ENCODE measurements at regions not wholly inside any gene's neighbourhood (a gene's known extent, or its start where the extent isn't known, plus 50 kb on each side); places are given as distances from the start of the nearest gene placed in this dataset.

DNA sequence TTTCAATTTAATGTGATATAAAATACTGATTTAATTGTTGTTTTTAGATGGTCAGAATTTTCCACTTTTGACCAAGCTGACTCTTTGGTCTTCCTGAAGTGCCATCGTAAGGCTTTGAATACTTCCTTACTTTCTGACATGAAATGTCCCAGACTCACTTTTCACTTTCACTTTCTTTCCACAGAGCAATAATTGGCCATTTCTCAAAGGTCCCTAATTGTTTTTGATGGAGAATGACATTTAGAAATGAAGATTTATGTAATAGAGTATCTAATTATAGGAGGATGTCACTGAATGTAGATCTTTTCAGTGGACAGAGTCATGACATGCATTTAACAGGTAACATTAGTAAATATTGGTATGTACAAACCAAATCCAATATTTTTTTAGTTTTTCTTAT is 1141.6 kb downstream of the KCNT2 start:
- H3K27me3 ChIP-seq (ENCODE audit: low read depth) = no peaks in the 10 kb centered on the region; the same call in 1 of the 2 replicates
- no peaks in the 10 kb centered on the region; the same call in 1 of the 2 replicates for H3K9me3 ChIP-seq
- H3K4me3 ChIP-seq = no peak overlapping the region
- in situ Hi-C loops (cut with MboI; ENCODE audit: low sequenced_read_pairs) = no loop called here
- no peak for DNase-seq (ENCODE audit: low spot score in 2 of 2)
- H3K4me1 ChIP-seq = no peaks in the 10 kb centered on the region
- H3K36me3 ChIP-seq (replicated peaks) = no peaks in the 10 kb centered on the region

DNA sequence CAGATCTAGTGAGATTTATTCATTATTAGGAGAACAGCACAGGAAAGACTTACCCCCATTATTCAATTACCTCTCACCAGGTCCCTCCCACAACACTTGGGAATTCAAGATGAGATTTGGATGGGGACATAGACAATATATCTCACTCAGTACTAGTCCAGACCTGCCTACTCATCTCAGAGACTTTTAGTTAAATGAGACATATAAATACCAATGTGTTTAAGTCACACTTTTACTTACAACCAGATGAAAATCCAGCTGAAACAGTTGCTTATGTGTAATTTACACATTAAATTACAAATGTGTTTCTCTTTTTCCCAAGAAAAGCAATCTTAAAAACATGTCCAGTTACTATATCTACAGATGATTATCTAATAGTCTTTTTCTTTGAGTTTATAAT is 1145.6 kb downstream of the KCNT2 start:
- no peaks in the 10 kb centered on the region for H3K36me3 ChIP-seq (replicated peaks)
- in situ Hi-C loops (cut with MboI; ENCODE audit: low sequenced_read_pairs) = no loop called here
- no peaks in the 10 kb centered on the region; the same call in 1 of the 2 replicates for H3K9me3 ChIP-seq
- H3K27me3 ChIP-seq (ENCODE audit: low read depth) = no peaks in the 10 kb centered on the region
- no peak for DNase-seq (ENCODE audit: low spot score in 2 of 2)
- no peak overlapping the region for H3K4me3 ChIP-seq
- no peaks in the 10 kb centered on the region for H3K4me1 ChIP-seq

DNA sequence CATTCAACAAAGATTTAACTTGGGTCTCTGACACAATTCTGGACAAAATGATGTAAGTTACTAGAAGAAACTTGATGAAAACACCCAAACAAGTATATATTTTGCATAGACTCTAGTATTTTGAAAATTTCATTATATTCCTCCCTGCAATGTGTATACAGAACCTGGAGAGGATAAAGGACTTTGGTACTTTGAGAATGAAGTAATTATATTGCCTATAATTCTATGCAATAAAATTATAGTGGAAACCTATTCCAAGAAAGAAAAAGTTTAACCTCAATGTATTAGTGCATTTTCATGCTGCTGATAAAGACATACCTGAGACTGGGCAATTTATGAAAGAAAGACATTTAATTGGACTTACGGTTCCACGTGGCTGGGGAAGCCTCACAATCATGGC is 1146.1 kb downstream of the KCNT2 start:
- H3K4me3 ChIP-seq = no peak overlapping the region
- in situ Hi-C loops (cut with MboI; ENCODE audit: low sequenced_read_pairs) = no loop called here
- no peaks in the 10 kb centered on the region for H3K27me3 ChIP-seq (ENCODE audit: low read depth)
- no peaks in the 10 kb centered on the region for H3K4me1 ChIP-seq
- DNase-seq (ENCODE audit: low spot score in 2 of 2) = no peak
- H3K9me3 ChIP-seq = no peaks in the 10 kb centered on the region; the same call in 1 of the 2 replicates
- no peaks in the 10 kb centered on the region for H3K36me3 ChIP-seq (replicated peaks)

DNA sequence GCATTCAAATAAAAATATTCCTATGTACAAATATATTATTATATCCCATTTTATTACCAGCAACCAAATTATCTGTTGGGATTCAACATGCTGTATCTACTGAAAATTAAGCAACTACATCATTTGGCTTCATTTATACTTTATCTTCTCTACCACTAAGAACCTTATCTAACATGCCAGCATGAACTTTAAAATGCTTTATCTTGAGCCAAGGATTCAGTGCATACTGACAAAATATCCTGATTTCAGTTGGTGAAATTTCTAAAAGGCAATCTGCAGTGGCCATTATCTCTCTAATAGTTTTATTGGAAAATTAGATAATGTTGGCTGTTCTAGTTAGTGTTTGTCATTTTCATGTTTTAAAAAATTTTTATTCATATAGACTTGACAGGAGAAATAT is 1149.9 kb downstream of the KCNT2 start:
- in situ Hi-C loops (cut with MboI; ENCODE audit: low sequenced_read_pairs) = no loop called here
- no peaks in the 10 kb centered on the region for H3K36me3 ChIP-seq (replicated peaks)
- DNase-seq (ENCODE audit: low spot score in 2 of 2) = no peak
- no peak overlapping the region for H3K4me3 ChIP-seq
- no peaks in the 10 kb centered on the region for H3K4me1 ChIP-seq
- no peaks in the 10 kb centered on the region; the same call in 1 of the 2 replicates for H3K9me3 ChIP-seq
- H3K27me3 ChIP-seq (ENCODE audit: low read depth) = no peaks in the 10 kb centered on the region

DNA sequence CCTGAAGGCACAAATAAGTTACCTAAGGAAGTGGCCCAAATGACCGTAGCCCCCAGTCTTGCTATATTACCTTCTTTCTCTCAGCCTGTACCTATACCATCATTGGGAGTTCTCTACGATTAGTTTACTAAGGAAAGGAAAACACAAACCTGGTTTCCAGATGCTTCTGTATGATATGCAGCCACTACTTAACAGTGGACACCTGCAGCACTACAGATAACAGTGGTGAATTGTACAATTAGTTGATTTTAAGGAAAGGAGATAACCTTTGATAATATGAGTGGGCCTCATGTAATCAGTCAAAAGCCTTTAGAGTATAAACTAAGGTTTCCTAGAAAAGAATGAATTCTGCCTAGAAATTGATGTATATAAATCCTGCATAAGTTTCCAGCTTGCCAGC is 1157.4 kb downstream of the KCNT2 start:
- Histone ChIP-seq H3K27me3 (ENCODE audit: low read depth) (no peaks in the 10 kb centered on the region), H3K36me3 (replicated peaks) (no peaks in the 10 kb centered on the region), H3K4me1 (no peaks in the 10 kb centered on the region), H3K4me3 (no peak overlapping the region), H3K9me3 (no peaks in the 10 kb centered on the region)
- no peak for DNase-seq (ENCODE audit: low spot score in 2 of 2)
- in situ Hi-C loops (cut with MboI; ENCODE audit: low sequenced_read_pairs) = no loop called here

DNA sequence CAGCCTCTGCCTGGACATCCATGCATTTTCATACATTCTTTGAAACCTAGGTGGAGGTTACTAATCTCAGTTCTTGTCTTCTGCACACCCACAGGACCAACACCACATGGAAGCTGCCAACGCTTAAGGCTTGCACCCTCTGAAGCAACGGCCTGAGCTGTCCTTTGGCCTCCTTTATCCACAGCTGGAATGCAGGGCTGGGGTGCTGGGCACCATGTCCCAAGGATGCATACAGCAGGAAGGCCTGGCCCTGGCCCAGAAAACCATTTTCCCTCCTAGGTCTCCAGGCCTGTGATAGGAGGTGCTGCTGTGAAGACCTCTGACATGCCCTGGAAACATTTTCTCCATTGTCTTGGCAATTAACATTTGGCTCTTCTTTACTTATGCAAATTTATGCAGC is 1168.6 kb downstream of the KCNT2 start:
- H3K36me3 ChIP-seq (replicated peaks) = no peaks in the 10 kb centered on the region
- no peak overlapping the region for H3K4me3 ChIP-seq
- no peak for DNase-seq (ENCODE audit: low spot score in 2 of 2)
- H3K4me1 ChIP-seq = no peaks in the 10 kb centered on the region; the same call in 1 of the 2 replicates
- no peaks in the 10 kb centered on the region for H3K27me3 ChIP-seq (ENCODE audit: low read depth)
- H3K9me3 ChIP-seq = no peaks in the 10 kb centered on the region
- in situ Hi-C loops (cut with MboI; ENCODE audit: low sequenced_read_pairs) = no loop called here

DNA sequence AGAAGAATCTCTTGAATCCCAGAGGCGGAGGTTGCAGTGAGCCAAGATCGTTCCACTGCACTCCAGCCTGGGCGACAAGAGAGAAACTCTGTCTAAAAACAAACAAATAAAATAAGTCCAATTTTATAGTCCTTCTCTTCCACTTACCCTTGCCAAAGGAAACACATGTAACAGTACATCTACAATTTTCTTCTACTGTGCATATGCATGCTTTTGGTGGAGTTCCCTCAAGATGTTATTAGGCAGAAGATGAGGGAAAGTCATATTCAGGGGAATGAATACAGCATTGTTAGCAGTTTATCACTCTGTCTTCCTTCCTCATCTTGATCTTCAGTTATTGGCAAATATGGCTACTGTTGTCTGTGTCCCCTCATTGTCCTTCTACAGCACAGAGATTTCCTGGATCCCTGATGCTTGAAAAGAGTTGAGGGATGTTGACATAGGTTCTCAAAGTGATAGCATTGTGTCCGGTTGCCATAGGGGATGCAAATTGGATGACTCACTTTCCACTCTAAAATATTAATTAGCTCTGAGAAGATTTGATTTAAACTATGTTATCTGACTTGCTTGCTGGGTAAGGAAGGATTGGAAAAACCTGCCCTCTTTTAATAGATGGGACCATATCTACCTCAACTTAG is 1173.6 kb downstream of the KCNT2 start:
- H3K4me1 ChIP-seq = peaks cover 5% of the 10 kb centered on the region
- in situ Hi-C loops (cut with MboI; ENCODE audit: low sequenced_read_pairs) = no loop called here
- H3K27me3 ChIP-seq (ENCODE audit: low read depth) = no peaks in the 10 kb centered on the region
- no peak overlapping the region for H3K4me3 ChIP-seq
- no peaks in the 10 kb centered on the region for H3K36me3 ChIP-seq (replicated peaks)
- DNase-seq (ENCODE audit: low spot score in 2 of 2) = no peak
- no peaks in the 10 kb centered on the region for H3K9me3 ChIP-seq

DNA sequence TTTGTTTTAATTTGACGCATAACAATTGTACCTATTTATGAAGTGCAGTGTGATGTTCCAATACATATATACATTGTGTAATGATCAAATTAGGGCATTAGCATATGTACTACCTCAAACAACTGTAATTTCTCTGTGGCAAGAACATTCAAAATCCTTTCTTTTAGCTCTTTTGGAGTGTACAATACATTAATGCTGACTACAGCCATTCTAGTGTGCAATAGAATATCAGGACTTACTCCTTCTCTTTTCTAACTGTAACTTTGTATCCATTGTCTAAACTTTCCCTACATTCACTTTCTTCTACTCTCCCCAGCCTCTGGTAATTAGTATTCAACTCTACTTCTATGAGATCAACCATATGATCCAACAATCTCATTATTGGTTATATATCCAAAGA is 1177.4 kb downstream of the KCNT2 start:
- H3K27me3 ChIP-seq (ENCODE audit: low read depth) = no peaks in the 10 kb centered on the region
- in situ Hi-C loops (cut with MboI; ENCODE audit: low sequenced_read_pairs) = no loop called here
- peaks cover 5% of the 10 kb centered on the region for H3K4me1 ChIP-seq
- peak in 1 of 2 experiments; percentile 30 for DNase-seq (ENCODE audit: low spot score in 2 of 2)
- no peak overlapping the region for H3K4me3 ChIP-seq
- H3K36me3 ChIP-seq (replicated peaks) = no peaks in the 10 kb centered on the region
- no peaks in the 10 kb centered on the region for H3K9me3 ChIP-seq

DNA sequence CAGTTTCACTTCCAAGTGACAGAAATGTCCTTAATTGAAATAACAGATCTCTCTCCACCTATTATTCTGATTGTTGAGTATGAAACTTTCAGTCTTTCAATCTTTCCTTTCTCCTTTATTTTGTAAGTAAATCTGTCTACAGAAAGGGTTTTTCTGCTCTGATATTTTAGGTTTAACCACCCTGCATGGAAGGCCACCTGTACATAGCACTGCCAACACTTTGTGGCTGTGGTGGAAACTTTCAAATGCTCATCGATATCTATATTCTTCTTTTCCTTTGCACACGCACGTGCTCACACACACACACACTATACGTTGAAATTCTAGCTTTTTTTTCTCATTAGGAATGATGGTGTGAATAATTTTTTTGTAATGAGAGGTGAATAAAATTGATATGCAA is 1179.3 kb downstream of the KCNT2 start:
- H3K27me3 ChIP-seq (ENCODE audit: low read depth) = no peaks in the 10 kb centered on the region
- no peaks in the 10 kb centered on the region for H3K9me3 ChIP-seq
- no peak for DNase-seq (ENCODE audit: low spot score in 2 of 2)
- H3K4me3 ChIP-seq = no peak overlapping the region
- H3K36me3 ChIP-seq (replicated peaks) = no peaks in the 10 kb centered on the region
- in situ Hi-C loops (cut with MboI; ENCODE audit: low sequenced_read_pairs) = no loop called here
- H3K4me1 ChIP-seq = peaks cover 5% of the 10 kb centered on the region

DNA sequence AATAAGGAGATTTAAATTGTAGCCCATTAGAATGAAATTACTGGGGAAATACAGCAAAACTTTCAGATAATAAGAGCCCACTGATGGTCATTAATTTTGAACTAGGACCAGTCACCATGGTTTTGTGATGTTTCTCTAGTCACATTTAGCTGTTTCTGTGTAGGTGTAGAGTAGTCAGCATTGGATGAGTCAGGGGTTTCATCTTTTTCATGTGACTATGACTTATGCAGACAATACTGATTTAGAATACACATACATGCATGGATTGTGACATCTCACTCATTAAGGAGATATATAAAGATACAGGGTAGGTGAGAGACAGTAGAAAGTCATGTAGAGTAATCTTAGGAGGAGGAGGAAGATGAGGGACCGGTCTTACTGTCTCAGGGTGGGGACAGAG is 1192.7 kb downstream of the KCNT2 start:
- Histone ChIP-seq H3K36me3 (replicated peaks) (no peaks in the 10 kb centered on the region), H3K4me3 (no peak overlapping the region), H3K27me3 (ENCODE audit: low read depth) (no peaks in the 10 kb centered on the region), H3K4me1 (no peaks in the 10 kb centered on the region), H3K9me3 (no peaks in the 10 kb centered on the region)
- in situ Hi-C loops (cut with MboI; ENCODE audit: low sequenced_read_pairs) = no loop called here
- DNase-seq (ENCODE audit: low spot score in 2 of 2) = no peak

DNA sequence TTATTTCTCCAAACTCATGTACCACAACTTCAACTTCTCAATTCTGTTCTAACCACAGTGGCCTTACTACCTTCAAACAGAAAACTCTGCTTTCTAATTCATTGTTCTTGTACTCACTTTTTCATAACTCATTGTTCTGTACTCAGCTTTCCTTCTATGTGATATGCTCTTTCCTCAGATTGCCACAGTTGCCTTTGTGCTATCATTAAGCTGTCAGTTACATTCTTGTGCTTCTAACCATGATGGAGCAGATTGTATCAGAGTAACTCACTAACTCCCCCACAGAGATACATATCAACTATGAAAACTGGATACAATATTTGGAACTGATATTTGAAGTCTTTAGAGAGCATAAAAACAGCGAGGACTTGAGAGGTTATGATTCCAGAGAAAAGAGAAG is 1213.7 kb downstream of the KCNT2 start:
- Histone ChIP-seq H3K9me3 (no peaks in the 10 kb centered on the region), H3K36me3 (replicated peaks) (no peaks in the 10 kb centered on the region), H3K4me1 (peaks cover 7% of the 10 kb centered on the region), H3K27me3 (ENCODE audit: low read depth) (no peaks in the 10 kb centered on the region), H3K4me3 (no peak overlapping the region)
- in situ Hi-C loops (cut with MboI; ENCODE audit: low sequenced_read_pairs) = no loop called here
- DNase-seq (ENCODE audit: low spot score in 2 of 2) = peak in 1 of 2 experiments; percentile 44

DNA sequence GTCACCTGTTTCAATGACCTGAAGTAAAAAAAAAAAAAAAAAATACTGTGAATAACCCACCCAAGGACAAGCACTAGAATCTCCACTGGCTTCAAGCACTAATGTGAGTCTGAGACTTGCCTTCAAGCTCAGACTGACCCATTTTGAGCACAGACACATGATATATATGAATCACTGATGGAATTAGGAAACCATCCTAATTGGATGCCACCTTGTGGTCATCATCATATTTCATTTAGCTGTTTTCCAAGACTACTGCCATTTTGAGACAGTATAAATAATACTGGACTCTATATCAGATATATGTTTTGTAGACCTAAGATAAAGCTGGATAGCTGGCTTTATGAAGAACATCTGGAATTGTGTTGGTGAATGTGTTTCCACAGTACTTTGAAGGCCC is 1232.0 kb downstream of the KCNT2 start:
- Histone ChIP-seq H3K4me1 (peaks cover 10% of the 10 kb centered on the region), H3K27me3 (ENCODE audit: low read depth) (no peaks in the 10 kb centered on the region), H3K4me3 (no peak overlapping the region), H3K9me3 (no peaks in the 10 kb centered on the region), H3K36me3 (replicated peaks) (no peaks in the 10 kb centered on the region)
- DNase-seq (ENCODE audit: low spot score in 2 of 2) = no peak
- in situ Hi-C loops (cut with MboI; ENCODE audit: low sequenced_read_pairs) = no loop called here

DNA sequence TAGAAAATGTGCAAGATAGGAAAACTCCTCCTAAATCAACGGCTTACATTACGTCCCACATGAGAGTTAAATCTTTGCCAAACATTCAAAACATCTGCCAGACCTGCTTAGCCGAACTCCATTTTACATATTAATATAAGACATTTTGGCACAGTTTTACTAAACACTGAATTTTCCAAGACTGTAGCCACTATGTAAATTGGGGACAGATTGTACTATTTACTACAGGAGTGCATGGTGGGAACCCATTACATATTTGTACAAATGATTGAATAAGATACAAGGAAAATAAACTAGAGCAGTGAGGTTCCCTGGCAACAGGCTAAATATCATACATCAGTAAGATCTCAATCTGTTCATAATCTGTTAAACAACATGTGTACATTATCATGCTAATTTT is 1234.4 kb downstream of the KCNT2 start:
- no peak for DNase-seq (ENCODE audit: low spot score in 2 of 2)
- H3K36me3 ChIP-seq (replicated peaks) = no peaks in the 10 kb centered on the region
- peaks cover 10% of the 10 kb centered on the region for H3K4me1 ChIP-seq
- H3K27me3 ChIP-seq (ENCODE audit: low read depth) = no peaks in the 10 kb centered on the region
- in situ Hi-C loops (cut with MboI; ENCODE audit: low sequenced_read_pairs) = no loop called here
- no peak overlapping the region for H3K4me3 ChIP-seq
- H3K9me3 ChIP-seq = no peaks in the 10 kb centered on the region

DNA sequence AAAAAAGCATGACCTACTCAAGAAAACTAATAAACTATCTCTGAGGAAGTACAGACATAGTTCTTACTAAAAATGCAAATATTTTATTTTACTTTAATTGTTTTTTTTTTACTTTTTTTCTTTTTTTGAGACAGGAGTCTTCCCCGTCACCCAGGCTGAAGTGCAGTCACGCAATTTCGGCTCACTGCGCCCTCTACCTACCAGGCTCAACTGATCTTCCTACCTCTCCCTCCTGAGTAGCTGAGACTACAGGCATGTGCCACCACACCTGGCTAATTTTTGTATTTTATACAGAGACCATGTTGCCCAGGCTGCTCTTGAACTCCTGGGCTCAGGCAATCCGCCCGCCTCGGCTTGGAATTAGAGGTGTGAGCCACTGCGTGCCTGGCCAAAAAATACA is 1263.1 kb downstream of the KCNT2 start:
- no peaks in the 10 kb centered on the region for H3K36me3 ChIP-seq (replicated peaks)
- no peaks in the 10 kb centered on the region for H3K27me3 ChIP-seq (ENCODE audit: low read depth)
- no peak for DNase-seq (ENCODE audit: low spot score in 2 of 2)
- in situ Hi-C loops (cut with MboI; ENCODE audit: low sequenced_read_pairs) = no loop called here
- H3K4me3 ChIP-seq = no peak overlapping the region
- H3K4me1 ChIP-seq = no peaks in the 10 kb centered on the region
- H3K9me3 ChIP-seq = no peaks in the 10 kb centered on the region

DNA sequence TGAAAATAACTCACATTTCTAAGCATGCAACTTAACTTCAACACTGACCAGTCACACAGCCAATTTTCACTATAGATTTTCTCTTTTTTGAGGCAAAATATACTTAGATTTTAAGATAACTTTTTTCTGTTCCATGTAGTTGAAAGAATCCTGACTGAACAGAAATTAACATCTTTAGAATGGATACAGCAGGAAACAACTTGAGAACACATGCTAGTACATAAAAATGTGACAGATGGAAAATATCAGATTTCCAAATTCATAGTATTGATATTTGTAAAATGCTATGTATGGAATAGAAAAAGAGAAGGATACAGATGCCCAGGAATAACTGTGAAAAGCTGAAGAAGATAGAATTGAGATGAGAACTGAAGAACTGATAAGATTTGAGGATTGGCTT is 1270.6 kb downstream of the KCNT2 start:
- Histone ChIP-seq H3K9me3 (no peaks in the 10 kb centered on the region), H3K4me1 (no peaks in the 10 kb centered on the region), H3K27me3 (ENCODE audit: low read depth) (no peaks in the 10 kb centered on the region), H3K36me3 (replicated peaks) (no peaks in the 10 kb centered on the region), H3K4me3 (no peak overlapping the region)
- DNase-seq (ENCODE audit: low spot score in 2 of 2) = no peak
- in situ Hi-C loops (cut with MboI; ENCODE audit: low sequenced_read_pairs) = no loop called here
